Activated naive CD8-positive, alpha-beta T cell treated with anti-CD3 and anti-CD28 coated beads, Interleukin-2, amount 10 ng/mL, durations not matched to agents 7 days and 5 days (primary cell): ENCODE measurements at regions not wholly inside any gene's neighbourhood (a gene's known extent, or its start where the extent isn't known, plus 50 kb on each side); places are given as distances from the start of the nearest gene placed in this dataset.
"Not testable (repeated sequence)": the region's sequence is repeated elsewhere in the genome, so short reads cannot be mapped to it uniquely, and the experiment has no call there.

Experiments used
- ATAC-seq: fragments of 150-1000 bp; cut with Tn5 transposase; one replicate; pipeline ENCODE4 v1.10.0; 2021; ENCODE audit warnings: low read depth, moderate library complexity
- POLR2A ChIA-PET: fragments of 350-600 bp; sonication (Branson Sonifier 250); formaldehyde crosslinking; loops from one replicate; lab custom pipeline; 2021; ENCODE audit warnings: antibody characterized with exemption; lab: Charles Lee
- DNase-seq: peaks from one replicate; pipeline ENCODE4 v3.0.0; 2021
- H3K27ac Mint-ChIP-seq: one replicate; pipeline ENCODE4 v1.8.0; 2022; ENCODE audit warnings: mild to moderate bottlenecking, mixed read lengths
- H3K27me3 Mint-ChIP-seq: one replicate; pipeline ENCODE4 v1.8.0; 2022; ENCODE audit warnings: mild to moderate bottlenecking, moderate library complexity, mixed read lengths
- H3K36me3 Mint-ChIP-seq: one replicate; pipeline ENCODE4 v1.8.0; 2021; ENCODE audit warnings: mild to moderate bottlenecking, mixed read lengths
- H3K4me1 Mint-ChIP-seq: one replicate; pipeline ENCODE4 v1.8.0; 2021; ENCODE audit warnings: mixed read lengths
- H3K4me3 Mint-ChIP-seq: one replicate; pipeline ENCODE4 v1.8.0; 2022; ENCODE audit warnings: mild to moderate bottlenecking, moderate library complexity, mixed read lengths
- H3K9me3 Mint-ChIP-seq: one replicate; pipeline ENCODE4 v1.8.0; 2021; ENCODE audit warnings: mixed read lengths

- no peaks in the 10 kb centered on the region for H3K4me1 Mint-ChIP-seq
- DNase-seq: no peak
- POLR2A ChIA-PET: no interaction called here
- H3K36me3 Mint-ChIP-seq: peaks cover 2% of the 10 kb centered on the region
- no peak overlapping the region for H3K27ac Mint-ChIP-seq
- no peak overlapping the region for H3K4me3 Mint-ChIP-seq
- ATAC-seq: no peak
- H3K27me3 Mint-ChIP-seq: no peaks in the 10 kb centered on the region
- peaks cover 12% of the 10 kb centered on the region for H3K9me3 Mint-ChIP-seq
Observed at GRCh38 chr6:169092375-169092774, 161.3 kb downstream of the THBS2 start.

- peaks cover 14% of the 10 kb centered on the region for H3K9me3 Mint-ChIP-seq
- H3K27ac Mint-ChIP-seq, H3K4me3 Mint-ChIP-seq, H3K36me3 Mint-ChIP-seq, POLR2A ChIA-PET, ATAC-seq, H3K4me1 Mint-ChIP-seq, H3K27me3 Mint-ChIP-seq, DNase-seq: not testable (repeated sequence)
Observed at GRCh38 chr6:169090514-169091127, 163.0 kb downstream of the THBS2 start.

GRCh38 chr6:169088762-169089161 is 164.9 kb downstream of the THBS2 start:
- ATAC-seq: no peak
- H3K4me1 Mint-ChIP-seq: no peaks in the 10 kb centered on the region
- POLR2A ChIA-PET: no interaction called here
- peaks cover 2% of the 10 kb centered on the region for H3K27me3 Mint-ChIP-seq
- H3K36me3 Mint-ChIP-seq: peaks cover 2% of the 10 kb centered on the region
- H3K9me3 Mint-ChIP-seq: peaks cover 17% of the 10 kb centered on the region
- H3K4me3 Mint-ChIP-seq: no peak overlapping the region
- DNase-seq: no peak
- H3K27ac Mint-ChIP-seq: no peak overlapping the region

- H3K4me1 Mint-ChIP-seq: no peaks in the 10 kb centered on the region
- H3K4me3 Mint-ChIP-seq: no peak overlapping the region
- H3K36me3 Mint-ChIP-seq: peaks cover 2% of the 10 kb centered on the region
- POLR2A ChIA-PET: no interaction called here
- ATAC-seq (no peak), DNase-seq (no peak)
- peaks cover 14% of the 10 kb centered on the region for H3K9me3 Mint-ChIP-seq
- H3K27me3 Mint-ChIP-seq: peaks cover 2% of the 10 kb centered on the region
- H3K27ac Mint-ChIP-seq: no peak overlapping the region
Observed at GRCh38 chr6:169087443-169088041, 166.1 kb downstream of the THBS2 start.

GRCh38 chr6:169086616-169087015 is 167.0 kb downstream of the THBS2 start:
- H3K4me3 Mint-ChIP-seq, H3K4me1 Mint-ChIP-seq, H3K27me3 Mint-ChIP-seq, H3K36me3 Mint-ChIP-seq, DNase-seq, H3K27ac Mint-ChIP-seq, ATAC-seq, POLR2A ChIA-PET: not testable (repeated sequence)
- peaks cover 14% of the 10 kb centered on the region for H3K9me3 Mint-ChIP-seq

GRCh38 chr6:169086020-169086419 is 167.6 kb downstream of the THBS2 start:
- peaks cover 2% of the 10 kb centered on the region for H3K36me3 Mint-ChIP-seq
- peaks cover 14% of the 10 kb centered on the region for H3K9me3 Mint-ChIP-seq
- H3K27me3 Mint-ChIP-seq: peaks cover 2% of the 10 kb centered on the region
- no peaks in the 10 kb centered on the region for H3K4me1 Mint-ChIP-seq
- POLR2A ChIA-PET: no interaction called here
- DNase-seq: no peak
- no peak overlapping the region for H3K27ac Mint-ChIP-seq
- ATAC-seq: no peak
- H3K4me3 Mint-ChIP-seq: no peak overlapping the region

- POLR2A ChIA-PET: no interaction called here
Observed at GRCh38 chr6:169085466-169085865, 168.2 kb downstream of the THBS2 start.

GRCh38 chr6:169084557-169084956 is 169.1 kb downstream of the THBS2 start:
- H3K9me3 Mint-ChIP-seq, DNase-seq, H3K36me3 Mint-ChIP-seq, H3K27me3 Mint-ChIP-seq, ATAC-seq, POLR2A ChIA-PET, H3K4me3 Mint-ChIP-seq, H3K27ac Mint-ChIP-seq, H3K4me1 Mint-ChIP-seq: not testable (repeated sequence)

More at GRCh38 chr6:169085466-169085865, 168.2 kb downstream of the THBS2 start:
- H3K4me1 Mint-ChIP-seq: no peaks in the 10 kb centered on the region
- H3K27me3 Mint-ChIP-seq: peaks cover 2% of the 10 kb centered on the region
- H3K9me3 Mint-ChIP-seq: peaks cover 14% of the 10 kb centered on the region
- no peak overlapping the region for H3K27ac Mint-ChIP-seq
- no peak for ATAC-seq
- peaks cover 2% of the 10 kb centered on the region for H3K36me3 Mint-ChIP-seq
- DNase-seq: no peak
- H3K4me3 Mint-ChIP-seq: no peak overlapping the region

GRCh38 chr6:169084067-169084466 is 169.6 kb downstream of the THBS2 start:
- peaks cover 2% of the 10 kb centered on the region for H3K27me3 Mint-ChIP-seq
- DNase-seq (no peak), ATAC-seq (no peak)
- H3K4me3 Mint-ChIP-seq: no peak overlapping the region
- H3K36me3 Mint-ChIP-seq: no peaks in the 10 kb centered on the region
- no peaks in the 10 kb centered on the region for H3K4me1 Mint-ChIP-seq
- POLR2A ChIA-PET: no interaction called here
- peaks cover 6% of the 10 kb centered on the region for H3K9me3 Mint-ChIP-seq
- no peak overlapping the region for H3K27ac Mint-ChIP-seq

GRCh38 chr6:169083508-169083874 is 170.2 kb downstream of the THBS2 start:
- H3K9me3 Mint-ChIP-seq: peaks cover 4% of the 10 kb centered on the region
- no peaks in the 10 kb centered on the region for H3K4me1 Mint-ChIP-seq
- peaks cover 2% of the 10 kb centered on the region for H3K27me3 Mint-ChIP-seq
- POLR2A ChIA-PET: no interaction called here
- no peaks in the 10 kb centered on the region for H3K36me3 Mint-ChIP-seq
- DNase-seq (no peak), ATAC-seq (no peak)
- no peak overlapping the region for H3K27ac Mint-ChIP-seq
- H3K4me3 Mint-ChIP-seq: no peak overlapping the region

- Mint-ChIP-seq H3K4me1 (no peaks in the 10 kb centered on the region), H3K36me3 (no peaks in the 10 kb centered on the region), H3K27me3 (peaks cover 2% of the 10 kb centered on the region), H3K27ac (no peak overlapping the region), H3K9me3 (peaks cover 4% of the 10 kb centered on the region), H3K4me3 (no peak overlapping the region)
- ATAC-seq (no peak), DNase-seq (no peak)
- POLR2A ChIA-PET: no interaction called here
Observed at GRCh38 chr6:169082817-169083507, 170.7 kb downstream of the THBS2 start.

- H3K27ac Mint-ChIP-seq: no peak overlapping the region
- H3K27me3 Mint-ChIP-seq: peaks cover 2% of the 10 kb centered on the region
- H3K4me1 Mint-ChIP-seq: no peaks in the 10 kb centered on the region
- POLR2A ChIA-PET: no interaction called here
- DNase-seq (no peak), ATAC-seq (no peak)
- no peak overlapping the region for H3K4me3 Mint-ChIP-seq
- no peaks in the 10 kb centered on the region for H3K36me3 Mint-ChIP-seq
- H3K9me3 Mint-ChIP-seq: peaks cover 4% of the 10 kb centered on the region
Observed at GRCh38 chr6:169082093-169082492, 171.6 kb downstream of the THBS2 start.

GRCh38 chr6:169081248-169081647 is 172.4 kb downstream of the THBS2 start:
- Mint-ChIP-seq H3K27ac (no peak overlapping the region), H3K4me1 (no peaks in the 10 kb centered on the region), H3K9me3 (peaks cover 3% of the 10 kb centered on the region), H3K4me3 (no peak overlapping the region), H3K36me3 (no peaks in the 10 kb centered on the region), H3K27me3 (peaks cover 2% of the 10 kb centered on the region)
- POLR2A ChIA-PET: no interaction called here
- DNase-seq: no peak
- ATAC-seq: no peak

GRCh38 chr6:169079650-169080049 is 174.0 kb downstream of the THBS2 start:
- DNase-seq (no peak), ATAC-seq (no peak)
- POLR2A ChIA-PET: no interaction called here
- H3K4me3 Mint-ChIP-seq: no peak overlapping the region
- H3K9me3 Mint-ChIP-seq: peaks cover 2% of the 10 kb centered on the region
- peaks cover 1% of the 10 kb centered on the region for H3K27me3 Mint-ChIP-seq
- H3K36me3 Mint-ChIP-seq: no peaks in the 10 kb centered on the region
- no peaks in the 10 kb centered on the region for H3K4me1 Mint-ChIP-seq
- no peak overlapping the region for H3K27ac Mint-ChIP-seq
